ENCODE measurements at regions not wholly inside any gene's neighbourhood (a gene's known extent, or its start where the extent isn't known, plus 50 kb on each side); places are given as distances from the start of the nearest gene placed in this dataset.

GRCh38 chr9:23483566-23483965 is 342.5 kb downstream of the ELAVL2 start:
- H3K4me1 ChIP-seq (ENCODE audit: control insufficient read depth, insufficient read depth, low read length, poor library complexity, severe bottlenecking): no peaks in the 10 kb centered on the region
- H3K9me3 Mint-ChIP-seq: peaks cover 0 to 11% (median 9%) of the 10 kb centered on the region in 7 donors

GRCh38 chr9:23492126-23493002 is 333.7 kb downstream of the ELAVL2 start:
- Histone ChIP-seq H3K4me1 (ENCODE audit: control insufficient read depth, insufficient read depth, low read length, poor library complexity, severe bottlenecking) (no peaks in the 10 kb centered on the region), H3K27me3 (ENCODE audit: control insufficient read depth, insufficient read depth, low read length) (no peaks in the 10 kb centered on the region), H3K4me3 (ENCODE audit: low read depth, low read length) (no peak overlapping the region), H3K27ac (ENCODE audit: insufficient read depth, low read length, poor library complexity, severe bottlenecking) (no peak overlapping the region), H3K36me3 (ENCODE audit: control insufficient read depth, insufficient read depth, low read length) (no peaks in the 10 kb centered on the region), H3K9me3 (ENCODE audit: control insufficient read depth in 2 of 2, low read length in 2 of 2) (peaks cover 0 to 1% of the 10 kb centered on the region in 2 experiments)
- no peaks in the 10 kb centered on the region for H3K4me1 Mint-ChIP-seq
- H3K9me3 Mint-ChIP-seq: peaks cover 0 to 7% (median 0%) of the 10 kb centered on the region in 7 donors
- no peaks in the 10 kb centered on the region for H3K27me3 Mint-ChIP-seq
- ATAC-seq (ENCODE audit: low read depth in 2 of 2) (no peak), DNase-seq (no peak)
- H3K36me3 Mint-ChIP-seq: no peaks in the 10 kb centered on the region
- no peak overlapping the region for H3K4me3 Mint-ChIP-seq
- no peak overlapping the region for H3K27ac Mint-ChIP-seq

More at GRCh38 chr9:23483566-23483965, 342.5 kb downstream of the ELAVL2 start:
- ATAC-seq (ENCODE audit: low read depth in 2 of 2) (no peak), DNase-seq (no peak)
- H3K27me3 ChIP-seq (ENCODE audit: control insufficient read depth, insufficient read depth, low read length): no peaks in the 10 kb centered on the region
- H3K36me3 ChIP-seq (ENCODE audit: control insufficient read depth, insufficient read depth, low read length): no peaks in the 10 kb centered on the region
- Mint-ChIP-seq H3K27me3 (no peaks in the 10 kb centered on the region), H3K4me1 (no peaks in the 10 kb centered on the region), H3K4me3 (no peak overlapping the region), H3K27ac (no peak overlapping the region), H3K36me3 (no peaks in the 10 kb centered on the region)
- H3K9me3 ChIP-seq (ENCODE audit: control insufficient read depth in 2 of 2, low read length in 2 of 2): peaks cover 0 to under 1% of the 10 kb centered on the region in 2 experiments
- H3K4me3 ChIP-seq (ENCODE audit: low read depth, low read length): no peak overlapping the region
- H3K27ac ChIP-seq (ENCODE audit: insufficient read depth, low read length, poor library complexity, severe bottlenecking): no peak overlapping the region

- no peak overlapping the region for H3K4me3 Mint-ChIP-seq
- Histone ChIP-seq H3K27me3 (ENCODE audit: control insufficient read depth, insufficient read depth, low read length) (no peaks in the 10 kb centered on the region), H3K4me1 (ENCODE audit: control insufficient read depth, insufficient read depth, low read length, poor library complexity, severe bottlenecking) (no peaks in the 10 kb centered on the region), H3K9me3 (ENCODE audit: control insufficient read depth in 2 of 2, low read length in 2 of 2) (peaks cover 0 to 1% of the 10 kb centered on the region in 2 experiments), H3K27ac (ENCODE audit: insufficient read depth, low read length, poor library complexity, severe bottlenecking) (no peak overlapping the region), H3K36me3 (ENCODE audit: control insufficient read depth, insufficient read depth, low read length) (no peaks in the 10 kb centered on the region), H3K4me3 (ENCODE audit: low read depth, low read length) (no peak overlapping the region)
- no peak for ATAC-seq (ENCODE audit: low read depth in 2 of 2)
- no peaks in the 10 kb centered on the region for H3K27me3 Mint-ChIP-seq
- no peaks in the 10 kb centered on the region for H3K4me1 Mint-ChIP-seq
- peaks cover 0 to 5% (median 0%) of the 10 kb centered on the region in 7 donors for H3K9me3 Mint-ChIP-seq
- no peak for DNase-seq
- no peak overlapping the region for H3K27ac Mint-ChIP-seq
- no peaks in the 10 kb centered on the region for H3K36me3 Mint-ChIP-seq
These were observed 332.8 kb downstream of the ELAVL2 start for GRCh38 chr9:23493219-23493618.

GRCh38 chr9:23496489-23497136 is 329.4 kb downstream of the ELAVL2 start:
- Histone ChIP-seq H3K27me3 (ENCODE audit: control insufficient read depth, insufficient read depth, low read length) (no peaks in the 10 kb centered on the region), H3K36me3 (ENCODE audit: control insufficient read depth, insufficient read depth, low read length) (no peaks in the 10 kb centered on the region), H3K27ac (ENCODE audit: insufficient read depth, low read length, poor library complexity, severe bottlenecking) (no peak overlapping the region), H3K4me3 (ENCODE audit: low read depth, low read length) (no peak overlapping the region), H3K4me1 (ENCODE audit: control insufficient read depth, insufficient read depth, low read length, poor library complexity, severe bottlenecking) (no peaks in the 10 kb centered on the region), H3K9me3 (ENCODE audit: control insufficient read depth in 2 of 2, low read length in 2 of 2) (no peaks in the 10 kb centered on the region)
- Mint-ChIP-seq H3K27me3 (no peaks in the 10 kb centered on the region), H3K4me1 (no peaks in the 10 kb centered on the region), H3K9me3 (peaks cover 0 to 5% (median 2%) of the 10 kb centered on the region in 7 donors), H3K36me3 (no peaks in the 10 kb centered on the region), H3K4me3 (no peak overlapping the region), H3K27ac (no peak overlapping the region)
- no peak for ATAC-seq (ENCODE audit: low read depth in 2 of 2)
- DNase-seq: no peak

GRCh38 chr9:23497137-23497504 is 328.9 kb downstream of the ELAVL2 start:
- ATAC-seq (ENCODE audit: low read depth in 2 of 2) (no peak), DNase-seq (no peak)
- Histone ChIP-seq H3K27ac (ENCODE audit: insufficient read depth, low read length, poor library complexity, severe bottlenecking) (no peak overlapping the region), H3K9me3 (ENCODE audit: control insufficient read depth in 2 of 2, low read length in 2 of 2) (no peaks in the 10 kb centered on the region), H3K4me3 (ENCODE audit: low read depth, low read length) (no peak overlapping the region), H3K4me1 (ENCODE audit: control insufficient read depth, insufficient read depth, low read length, poor library complexity, severe bottlenecking) (no peaks in the 10 kb centered on the region), H3K36me3 (ENCODE audit: control insufficient read depth, insufficient read depth, low read length) (no peaks in the 10 kb centered on the region), H3K27me3 (ENCODE audit: control insufficient read depth, insufficient read depth, low read length) (no peaks in the 10 kb centered on the region)
- Mint-ChIP-seq H3K4me1 (no peaks in the 10 kb centered on the region), H3K27ac (no peak overlapping the region), H3K9me3 (peaks cover 0 to 5% (median 2%) of the 10 kb centered on the region in 7 donors), H3K36me3 (no peaks in the 10 kb centered on the region), H3K27me3 (no peaks in the 10 kb centered on the region), H3K4me3 (no peak overlapping the region)

- no peaks in the 10 kb centered on the region for H3K36me3 ChIP-seq (ENCODE audit: control insufficient read depth, insufficient read depth, low read length)
- no peaks in the 10 kb centered on the region for H3K4me1 ChIP-seq (ENCODE audit: control insufficient read depth, insufficient read depth, low read length, poor library complexity, severe bottlenecking)
- no peak for ATAC-seq (ENCODE audit: low read depth in 2 of 2)
- H3K27ac ChIP-seq (ENCODE audit: insufficient read depth, low read length, poor library complexity, severe bottlenecking): no peak overlapping the region
- no peak for DNase-seq
- no peaks in the 10 kb centered on the region for H3K4me1 Mint-ChIP-seq
- H3K9me3 Mint-ChIP-seq: peaks cover 0 to 9% (median 4%) of the 10 kb centered on the region in 7 donors
- H3K4me3 ChIP-seq (ENCODE audit: low read depth, low read length): no peak overlapping the region
- H3K27me3 Mint-ChIP-seq: no peaks in the 10 kb centered on the region
- H3K9me3 ChIP-seq (ENCODE audit: control insufficient read depth in 2 of 2, low read length in 2 of 2): no peaks in the 10 kb centered on the region
- no peaks in the 10 kb centered on the region for H3K36me3 Mint-ChIP-seq
- no peaks in the 10 kb centered on the region for H3K27me3 ChIP-seq (ENCODE audit: control insufficient read depth, insufficient read depth, low read length)
- H3K27ac Mint-ChIP-seq: no peak overlapping the region
- no peak overlapping the region for H3K4me3 Mint-ChIP-seq
These were observed 324.0 kb downstream of the ELAVL2 start for GRCh38 chr9:23502004-23502403.

GRCh38 chr9:23522952-23523351 is 303.1 kb downstream of the ELAVL2 start:
- H3K4me3 ChIP-seq (ENCODE audit: low read depth, low read length): no peak overlapping the region
- peaks cover 7 to 10% of the 10 kb centered on the region in 2 experiments for H3K9me3 ChIP-seq (ENCODE audit: control insufficient read depth in 2 of 2, low read length in 2 of 2)
- no peaks in the 10 kb centered on the region for H3K4me1 ChIP-seq (ENCODE audit: control insufficient read depth, insufficient read depth, low read length, poor library complexity, severe bottlenecking)
- H3K9me3 Mint-ChIP-seq: peaks cover 0 to 26% (median 11%) of the 10 kb centered on the region in 7 donors
- H3K27me3 ChIP-seq (ENCODE audit: control insufficient read depth, insufficient read depth, low read length): no peaks in the 10 kb centered on the region
- H3K27ac ChIP-seq (ENCODE audit: insufficient read depth, low read length, poor library complexity, severe bottlenecking): no peak overlapping the region
- no peak overlapping the region for H3K4me3 Mint-ChIP-seq
- no peaks in the 10 kb centered on the region for H3K27me3 Mint-ChIP-seq
- H3K4me1 Mint-ChIP-seq: no peaks in the 10 kb centered on the region
- ATAC-seq (ENCODE audit: low read depth in 2 of 2) (no peak), DNase-seq (no peak)
- H3K27ac Mint-ChIP-seq: no peak overlapping the region
- no peaks in the 10 kb centered on the region for H3K36me3 Mint-ChIP-seq
- H3K36me3 ChIP-seq (ENCODE audit: control insufficient read depth, insufficient read depth, low read length): no peaks in the 10 kb centered on the region
